Uterus (tissue), 3 donors: ENCODE measurements at regions not wholly inside any gene's neighbourhood (a gene's known extent, or its start where the extent isn't known, plus 50 kb on each side); places are given as distances from the start of the nearest gene placed in this dataset.

Experiments used
- DNase-seq, 2 donors: peaks; one replicate each; pipeline ENCODE4 v3.0.0-alpha.2; 2019 to 2020
- H3K27ac ChIP-seq, 2 donors: fragments of 200-600 bp; sonication (generic); 1 replicate in 1 of 2; 2 replicates in 1 of 2; pipeline ENCODE4 v1.5.1; 2016 to 2018
- H3K27me3 ChIP-seq, 2 donors: fragments of 200-600 bp; sonication (generic); one replicate each; pipeline ENCODE4 v1.5.1; 2018 to 2019; ENCODE audit warnings: control low read depth in 1 of 2
- H3K36me3 ChIP-seq, 2 donors: fragments of 200-600 bp; sonication (generic); one replicate each; pipeline ENCODE4 v1.5.1; 2019; ENCODE audit warnings: control low read depth in 1 of 2
- H3K4me1 ChIP-seq, 2 donors: fragments of 200-600 bp; sonication (generic); one replicate each; pipeline ENCODE4 v1.5.1; 2018 to 2019; ENCODE audit warnings: control low read depth in 1 of 2
- H3K4me3 ChIP-seq, 2 donors: fragments of 200-600 bp; sonication (generic); 1 replicate in 1 of 2; 2 replicates in 1 of 2; pipeline ENCODE4 v1.5.1; 2018 to 2019; ENCODE audit warnings: mild to moderate bottlenecking in 1 of 2
- H3K9me3 ChIP-seq, 2 donors: fragments of 200-600 bp; sonication (generic); one replicate each; pipeline ENCODE4 v1.5.1; 2019; ENCODE audit warnings: control low read depth in 1 of 2
- CTCF ChIP-seq, 4 experiments: fragments of 200-600 bp in 2 of 4; fragments of 450-650 bp in 2 of 4; sonication (generic) in 2 of 4; IDR thresholded peaks; one replicate each; pipeline ENCODE4 v1.5.1; 2016 to 2019; ENCODE audit warnings: antibody characterized with exemption in 4 of 4, mild to moderate bottlenecking in 2 of 4, moderate library complexity in 1 of 4
- POLR2A ChIP-seq, 2 donors: fragments of 450-650 bp; IDR thresholded peaks; one replicate each; pipeline ENCODE4 v1.6.1; 2016; ENCODE audit warnings: antibody characterized with exemption in 2 of 2, mild to moderate bottlenecking in 1 of 2, moderate library complexity in 1 of 2
- intact Hi-C: fragments of 100-400 bp; cut with DNase I; formaldehyde crosslinking; loops from one replicate; pipeline ENCODE4 v1.15.1; 2023; ENCODE audit warnings: low total_unique reads
- donor health status: DM: yes; HTN: yes; CAD: no.

GRCh38 chr4:34790131-34790530 is 1454.2 kb downstream of the ARAP2 start:
- no peak overlapping the region for H3K27ac ChIP-seq
- H3K4me3 ChIP-seq: no peak overlapping the region
- H3K27me3 ChIP-seq: no peaks in the 10 kb centered on the region
- TF ChIP-seq POLR2A (IDR thresholded peaks at IDR 0.05) (no peak), CTCF (IDR thresholded peaks at IDR 0.05) (no peak)
- no peaks in the 10 kb centered on the region for H3K9me3 ChIP-seq
- DNase-seq: no peak
- no peaks in the 10 kb centered on the region for H3K36me3 ChIP-seq
- H3K4me1 ChIP-seq: no peaks in the 10 kb centered on the region
- intact Hi-C loops: no loop called here

- Histone ChIP-seq H3K27ac (no peak overlapping the region), H3K36me3 (no peaks in the 10 kb centered on the region)
- intact Hi-C loops: no loop called here
These were observed 1453.1 kb downstream of the ARAP2 start for GRCh38 chr4:34791209-34791608.

DNA sequence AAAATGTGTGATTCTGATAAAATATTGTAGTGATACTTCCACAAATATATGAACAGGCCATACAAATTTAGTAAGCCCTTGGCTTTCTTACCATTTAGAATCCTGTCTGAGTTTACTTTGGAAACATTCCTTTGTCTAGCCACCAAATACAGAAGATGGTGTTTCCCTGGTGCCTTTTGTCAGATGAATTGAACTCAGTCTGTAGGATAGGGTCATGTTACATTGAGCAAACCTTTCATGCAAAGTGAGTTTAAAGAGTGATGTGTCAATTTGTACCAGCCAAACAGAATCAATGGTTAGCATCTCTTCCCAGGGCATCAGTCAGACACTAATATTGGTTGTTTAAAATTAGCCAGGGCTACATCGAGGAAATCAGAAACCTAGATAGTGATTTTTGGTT is 1443.4 kb downstream of the ARAP2 start:
- H3K36me3 ChIP-seq: no peaks in the 10 kb centered on the region
- H3K27ac ChIP-seq: no peak overlapping the region
- intact Hi-C loops: no loop called here
- DNase-seq: no peak
- no peak overlapping the region for H3K4me3 ChIP-seq
- no peak for TF ChIP-seq POLR2A (IDR thresholded peaks at IDR 0.05)
- TF ChIP-seq CTCF (IDR thresholded peaks at IDR 0.05): no peak
- no peaks in the 10 kb centered on the region for H3K9me3 ChIP-seq
- no peaks in the 10 kb centered on the region for H3K4me1 ChIP-seq
- no peaks in the 10 kb centered on the region for H3K27me3 ChIP-seq

More at GRCh38 chr4:34791209-34791608, 1453.1 kb downstream of the ARAP2 start:
- DNase-seq: no peak
- no peak overlapping the region for H3K4me3 ChIP-seq
- no peaks in the 10 kb centered on the region for H3K9me3 ChIP-seq
- no peaks in the 10 kb centered on the region for H3K27me3 ChIP-seq
- no peak for TF ChIP-seq POLR2A (IDR thresholded peaks at IDR 0.05)
- no peak for TF ChIP-seq CTCF (IDR thresholded peaks at IDR 0.05)
- H3K4me1 ChIP-seq: no peaks in the 10 kb centered on the region

DNA sequence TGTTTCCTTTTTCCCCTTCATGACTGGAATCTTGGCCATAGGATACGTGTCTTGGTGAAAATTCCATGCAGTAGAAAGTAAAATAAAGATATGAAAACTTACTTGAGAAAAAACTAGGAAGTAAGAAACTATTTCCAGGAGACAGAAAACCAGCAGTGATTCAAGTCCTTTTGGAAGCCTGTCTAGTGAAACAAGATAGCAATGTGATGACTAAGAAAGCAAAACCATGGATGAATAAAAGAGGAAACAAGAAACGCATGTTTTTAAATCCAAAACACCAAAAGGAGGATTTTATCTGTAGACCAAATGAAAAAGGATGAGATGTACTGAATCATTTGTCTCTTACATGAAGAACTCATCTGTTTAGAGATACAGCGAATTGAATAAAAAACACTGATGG is 1430.0 kb downstream of the ARAP2 start:
- H3K9me3 ChIP-seq: no peaks in the 10 kb centered on the region
- H3K27ac ChIP-seq: no peak overlapping the region
- intact Hi-C loops: no loop called here
- H3K36me3 ChIP-seq: no peaks in the 10 kb centered on the region
- TF ChIP-seq POLR2A (IDR thresholded peaks at IDR 0.05): no peak
- TF ChIP-seq CTCF (IDR thresholded peaks at IDR 0.05): no peak
- no peaks in the 10 kb centered on the region for H3K27me3 ChIP-seq
- H3K4me3 ChIP-seq: no peak overlapping the region
- no peak for DNase-seq
- H3K4me1 ChIP-seq: no peaks in the 10 kb centered on the region

DNA sequence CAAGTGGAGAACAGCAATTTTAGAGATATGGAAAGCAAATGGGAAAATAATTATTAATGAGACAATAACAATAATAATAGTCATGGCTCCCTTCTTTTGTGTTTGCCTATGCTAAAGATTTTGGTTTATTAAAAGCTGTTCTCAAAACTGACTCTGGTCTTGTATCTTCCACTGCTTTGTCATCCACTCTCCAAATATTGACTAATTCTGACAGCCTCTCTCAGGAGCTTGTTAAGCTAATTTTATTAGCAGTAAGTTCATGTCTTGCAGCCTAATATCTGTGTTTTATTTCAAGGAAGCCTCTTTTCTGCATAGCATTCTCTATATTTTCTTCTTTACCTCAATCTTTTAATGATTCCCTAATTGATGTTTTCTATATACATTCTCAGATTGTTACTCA is 1419.8 kb downstream of the ARAP2 start:
- no peaks in the 10 kb centered on the region for H3K9me3 ChIP-seq
- no peak overlapping the region for H3K4me3 ChIP-seq
- TF ChIP-seq POLR2A (IDR thresholded peaks at IDR 0.05) (no peak), CTCF (IDR thresholded peaks at IDR 0.05) (no peak)
- intact Hi-C loops: no loop called here
- DNase-seq: no peak
- H3K27me3 ChIP-seq: no peaks in the 10 kb centered on the region
- H3K4me1 ChIP-seq: no peaks in the 10 kb centered on the region
- no peak overlapping the region for H3K27ac ChIP-seq
- H3K36me3 ChIP-seq: no peaks in the 10 kb centered on the region
